ENCODE measurements at regions not wholly inside any gene's neighbourhood (a gene's known extent, or its start where the extent isn't known, plus 50 kb on each side); places are given as distances from the start of the nearest gene placed in this dataset.
"Not testable (repeated sequence)": the region's sequence is repeated elsewhere in the genome, so short reads cannot be mapped to it uniquely, and the experiment has no call there.

DNA sequence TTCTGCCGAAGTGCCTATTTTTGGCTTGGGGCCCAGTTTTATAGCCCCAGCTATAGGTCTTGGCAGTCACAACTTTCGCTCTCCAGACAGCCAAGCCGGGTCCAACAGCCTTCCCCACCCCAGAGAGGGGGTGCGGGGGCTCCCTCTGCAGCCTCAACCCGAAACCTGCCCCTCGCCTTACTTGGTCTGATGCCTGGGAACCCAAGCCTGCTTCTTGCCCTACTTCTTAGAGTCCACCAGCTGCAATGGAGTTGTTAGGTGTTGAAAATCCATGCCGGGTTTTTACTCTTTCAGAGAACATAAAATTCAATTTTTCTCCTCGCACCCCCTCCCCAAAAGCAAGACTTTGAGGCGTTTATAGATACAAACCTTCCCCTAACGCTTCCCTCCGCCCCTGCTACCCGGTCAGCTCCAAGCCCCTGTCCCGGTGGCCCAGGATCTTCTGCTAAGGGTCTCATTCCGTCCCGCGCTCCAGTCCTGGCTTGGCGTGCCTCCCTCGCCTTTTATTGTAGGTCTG lies 116.7 kb downstream of the CRLF3 start:
- 2% methylated on average over 18 of the region's 18 CpGs for WGBS (ENCODE audit: low lambda C conversion rate)
- CTCF ChIA-PET, result interaction anchor here (1.3 kb wide), 1 partner anchor 10 kb away, joined by 6 read pairs; no protein-coding TSS in a partner anchor
- H3F3A ChIP-seq (replicated peaks; ENCODE audit: insufficient read depth); H3K36me3 ChIP-seq (replicated peaks in 1 of 2; ENCODE audit: control insufficient read depth in 1 of 2, insufficient read depth in 2 of 2, low read length in 1 of 2); H3K9me2 ChIP-seq; POLR2A ChIA-PET; H3K9me3 ChIP-seq; H3K27me3 ChIP-seq (ENCODE audit: insufficient read depth): not testable (repeated sequence)
- H2AFZ ChIP-seq (ENCODE audit: low read depth), result peak overlapping the region; percentile 100
- TF ChIP-seq RAD21 (IDR thresholded peaks at IDR 0.05; ENCODE audit: low read length) (0 out of 2 replicates have a peak, but pooled peaks have one; percentile 4), NFIC (IDR thresholded peaks at IDR 0.05; ENCODE audit: borderline replicate concordance) (peak; percentile 22; the same call in 1 of the 2 replicates)
- peak overlapping the region; percentile 92 to 98 for H3K27ac ChIP-seq (ENCODE audit: low read depth in 2 of 2, low read length in 1 of 2)
- peaks cover 3 to 14% of the 10 kb centered on the region in 2 experiments; a peak in 1 of 4 replicates for H3K4me1 ChIP-seq (ENCODE audit: control insufficient read depth in 1 of 2, insufficient read depth in 2 of 2, low read depth in 1 of 2, low read length in 1 of 2)
- peak overlapping the region; percentile 68 to 97 for H3K4me3 ChIP-seq (ENCODE audit: low read depth in 2 of 2, low read length in 1 of 2)
- H3K79me2 ChIP-seq (ENCODE audit: insufficient read depth), result peaks cover 33% of the 10 kb centered on the region
- peak overlapping the region; percentile 94 for H3K4me2 ChIP-seq
- peak overlapping the region; percentile 84 for H3K9ac ChIP-seq
- peak; percentile 28 for DNase-seq
- H4K20me1 ChIP-seq (ENCODE audit: insufficient read depth), result peaks cover 27% of the 10 kb centered on the region

DNA sequence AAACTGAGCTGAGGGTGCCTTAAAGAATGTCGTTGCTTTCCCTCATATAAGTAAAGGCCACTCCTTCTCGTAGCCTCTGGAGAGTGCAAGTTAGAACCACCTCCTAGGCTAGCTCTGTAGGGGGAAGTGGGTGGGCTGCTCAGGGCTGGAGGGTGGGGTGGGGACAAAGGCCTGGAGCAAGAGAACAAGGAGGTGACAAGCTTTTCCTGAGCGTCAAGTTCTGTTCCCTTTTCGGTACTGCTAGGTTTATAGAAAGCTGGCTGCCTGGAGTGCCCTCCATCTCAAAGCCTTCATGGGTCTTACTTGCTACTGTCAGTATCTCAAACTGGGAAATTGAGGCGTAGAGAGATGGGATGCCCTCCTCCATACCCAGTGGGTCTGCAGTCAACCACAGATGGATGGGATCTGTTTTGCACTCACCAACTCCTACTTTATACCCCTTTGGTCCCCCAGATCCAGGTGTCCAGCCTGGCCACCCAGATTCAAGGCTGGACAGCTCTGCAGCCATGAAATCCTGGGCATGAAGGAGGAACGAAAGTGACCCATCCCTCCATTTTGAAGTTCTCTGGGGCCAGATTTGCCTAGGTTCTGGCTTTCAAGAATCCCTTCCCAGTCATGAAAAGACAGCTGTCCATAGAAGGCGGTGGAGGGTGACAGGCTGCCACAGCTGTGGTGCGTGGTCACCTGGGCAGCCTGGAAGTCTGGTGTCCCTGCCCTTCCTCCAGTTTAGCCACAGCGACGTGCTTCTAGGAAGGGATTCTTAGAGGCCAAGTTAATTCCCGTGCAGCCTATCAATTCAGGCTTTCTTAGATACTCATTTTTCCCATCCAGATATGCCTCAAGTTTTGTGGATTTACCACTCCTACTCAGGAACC lies 117.8 kb downstream of the CRLF3 start:
- CTCF ChIA-PET, result interaction anchor here (1.3 kb wide), 1 partner anchor 9 kb away, joined by 6 read pairs; no protein-coding TSS in a partner anchor
- 84% methylated on average over 10 of the region's 11 CpGs for WGBS (ENCODE audit: low lambda C conversion rate)
- DNase-seq, result not testable (repeated sequence)

DNA sequence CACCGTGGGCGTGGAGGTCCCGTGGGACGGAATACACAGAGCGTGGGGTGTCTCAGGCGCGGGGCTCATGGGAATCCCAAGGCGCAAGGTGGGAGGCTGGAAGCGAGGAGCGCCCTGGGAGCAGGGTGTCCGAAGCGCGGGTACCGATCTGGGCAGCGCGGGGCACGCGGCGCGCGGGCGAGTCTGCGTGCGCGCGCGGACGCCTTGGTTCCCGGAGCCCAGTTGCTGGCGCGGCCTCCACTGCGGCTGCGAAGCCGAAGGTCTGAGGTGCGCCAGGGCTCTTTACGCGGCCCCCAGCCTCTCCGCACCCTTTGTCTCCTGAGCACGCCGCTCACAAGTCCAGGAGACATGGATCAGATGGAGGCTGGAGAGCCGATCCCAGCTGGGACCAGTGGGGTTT lies 118.5 kb downstream of the CRLF3 start:
- H3K9ac ChIP-seq; POLR2A ChIA-PET; H3K9me3 ChIP-seq; DNase-seq; CTCF ChIA-PET; H3K4me2 ChIP-seq; H3K4me3 ChIP-seq (ENCODE audit: low read depth in 2 of 2, low read length in 1 of 2); H3F3A ChIP-seq (replicated peaks; ENCODE audit: insufficient read depth); H3K27ac ChIP-seq (ENCODE audit: low read depth in 2 of 2, low read length in 1 of 2); H3K27me3 ChIP-seq (ENCODE audit: insufficient read depth); H3K36me3 ChIP-seq (replicated peaks in 1 of 2; ENCODE audit: control insufficient read depth in 1 of 2, insufficient read depth in 2 of 2, low read length in 1 of 2); H4K20me1 ChIP-seq (ENCODE audit: insufficient read depth); H3K9me2 ChIP-seq; H2AFZ ChIP-seq (ENCODE audit: low read depth): not testable (repeated sequence)
- H3K79me2 ChIP-seq (ENCODE audit: insufficient read depth), result peaks cover 15% of the 10 kb centered on the region
- 66% methylated on average over 41 of the region's 41 CpGs for WGBS (ENCODE audit: low lambda C conversion rate)
- peaks cover 3 to 12% of the 10 kb centered on the region in 2 experiments; a peak in 1 of 4 replicates for H3K4me1 ChIP-seq (ENCODE audit: control insufficient read depth in 1 of 2, insufficient read depth in 2 of 2, low read depth in 1 of 2, low read length in 1 of 2)

More for the DNA sequence above, 117.8 kb downstream of the CRLF3 start:
- H3F3A ChIP-seq (replicated peaks; ENCODE audit: insufficient read depth); H3K27ac ChIP-seq (ENCODE audit: low read depth in 2 of 2, low read length in 1 of 2); H3K9me2 ChIP-seq; H3K9ac ChIP-seq; POLR2A ChIA-PET; H3K9me3 ChIP-seq; H3K27me3 ChIP-seq (ENCODE audit: insufficient read depth); H2AFZ ChIP-seq (ENCODE audit: low read depth); H3K36me3 ChIP-seq (replicated peaks in 1 of 2; ENCODE audit: control insufficient read depth in 1 of 2, insufficient read depth in 2 of 2, low read length in 1 of 2): not testable (repeated sequence)
- peaks cover 16% of the 10 kb centered on the region for H4K20me1 ChIP-seq (ENCODE audit: insufficient read depth)
- peaks cover 22% of the 10 kb centered on the region for H3K79me2 ChIP-seq (ENCODE audit: insufficient read depth)
- peaks cover 3 to 14% of the 10 kb centered on the region in 2 experiments; a peak in 1 of 4 replicates for H3K4me1 ChIP-seq (ENCODE audit: control insufficient read depth in 1 of 2, insufficient read depth in 2 of 2, low read depth in 1 of 2, low read length in 1 of 2)
- peak overlapping the region; percentile 94 for H3K4me2 ChIP-seq
- H3K4me3 ChIP-seq (ENCODE audit: low read depth in 2 of 2, low read length in 1 of 2), result peak overlapping the region; percentile 68 to 97; a peak in 2 of 4 replicates

DNA sequence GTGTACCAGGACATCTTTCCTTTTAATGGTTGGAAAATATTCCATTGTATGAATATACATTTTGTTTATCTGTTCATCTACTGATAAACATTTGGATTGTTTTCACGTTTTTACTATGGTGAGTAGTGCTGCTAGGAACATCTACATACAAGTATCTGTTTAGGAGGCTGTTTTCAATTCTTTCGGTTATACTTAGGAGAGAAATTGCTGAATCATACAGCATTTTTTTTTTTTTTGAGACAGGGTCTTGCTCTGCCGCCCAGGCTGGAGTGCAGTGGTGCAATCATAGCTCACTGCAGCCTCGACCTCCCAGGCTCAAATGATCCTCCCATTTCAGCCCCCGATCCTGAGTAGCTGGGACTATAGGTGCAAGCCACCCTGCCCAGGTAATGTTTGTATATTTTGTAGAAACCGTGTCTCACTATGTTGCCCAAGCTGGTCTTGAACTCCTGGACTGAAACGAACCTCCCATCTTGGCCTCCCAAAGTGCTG lies 122.9 kb downstream of the CRLF3 start:
- CTCF ChIA-PET, result no interaction called here
- 81% methylated on average over 7 of the region's 7 CpGs for WGBS (ENCODE audit: low lambda C conversion rate)
- no peak for TF ChIP-seq SMC3 (IDR thresholded peaks at IDR 0.05; ENCODE audit: low read depth, low read length)
- no peak for TF ChIP-seq NRF1 (IDR thresholded peaks at IDR 0.05; ENCODE audit: low read depth, low read length)
- no peak for TF ChIP-seq TCF12 (IDR thresholded peaks at IDR 0.05)
- TF ChIP-seq, protein P1, sequence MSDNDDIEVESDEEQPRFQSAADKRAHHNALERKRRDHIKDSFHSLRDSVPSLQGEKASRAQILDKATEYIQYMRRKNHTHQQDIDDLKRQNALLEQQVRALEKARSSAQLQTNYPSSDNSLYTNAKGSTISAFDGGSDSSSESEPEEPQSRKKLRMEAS (IDR thresholded peaks at IDR 0.05; ENCODE audit: low read depth), result no peak
- TF ChIP-seq RXRA (IDR thresholded peaks at IDR 0.05; ENCODE audit: borderline replicate concordance, low read depth), result no peak
- no peak for TF ChIP-seq POLR2AphosphoS5 (IDR thresholded peaks at IDR 0.05; ENCODE audit: low read depth, low read length)
- no peak for TF ChIP-seq RCOR1 (IDR thresholded peaks at IDR 0.05; ENCODE audit: low read length)
- no peak for TF ChIP-seq YY1 (IDR thresholded peaks at IDR 0.05; ENCODE audit: low read depth)
- TF ChIP-seq EP300 (IDR thresholded peaks at IDR 0.05; ENCODE audit: borderline replicate concordance in 1 of 2, low read depth in 1 of 2, low read length in 1 of 2), result no peak
- no peak for TF ChIP-seq MXI1 (IDR thresholded peaks at IDR 0.05; ENCODE audit: low read depth, low read length)
- TF ChIP-seq, protein P2, sequence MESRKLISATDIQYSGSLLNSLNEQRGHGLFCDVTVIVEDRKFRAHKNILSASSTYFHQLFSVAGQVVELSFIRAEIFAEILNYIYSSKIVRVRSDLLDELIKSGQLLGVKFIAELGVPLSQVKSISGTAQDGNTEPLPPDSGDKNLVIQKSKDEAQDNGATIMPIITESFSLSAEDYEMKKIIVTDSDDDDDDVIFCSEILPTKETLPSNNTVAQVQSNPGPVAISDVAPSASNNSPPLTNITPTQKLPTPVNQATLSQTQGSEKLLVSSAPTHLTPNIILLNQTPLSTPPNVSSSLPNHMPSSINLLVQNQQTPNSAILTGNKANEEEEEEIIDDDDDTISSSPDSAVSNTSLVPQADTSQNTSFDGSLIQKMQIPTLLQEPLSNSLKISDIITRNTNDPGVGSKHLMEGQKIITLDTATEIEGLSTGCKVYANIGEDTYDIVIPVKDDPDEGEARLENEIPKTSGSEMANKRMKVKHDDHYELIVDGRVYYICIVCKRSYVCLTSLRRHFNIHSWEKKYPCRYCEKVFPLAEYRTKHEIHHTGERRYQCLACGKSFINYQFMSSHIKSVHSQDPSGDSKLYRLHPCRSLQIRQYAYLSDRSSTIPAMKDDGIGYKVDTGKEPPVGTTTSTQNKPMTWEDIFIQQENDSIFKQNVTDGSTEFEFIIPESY (IDR thresholded peaks at IDR 0.05; ENCODE audit: borderline replicate concordance, low read depth), result no peak

More for the DNA sequence above, 122.9 kb downstream of the CRLF3 start:
- no peak for DNase-seq
- Histone ChIP-seq H3F3A (replicated peaks; ENCODE audit: insufficient read depth) (peaks cover under 1% of the 10 kb centered on the region), H4K20me1 (ENCODE audit: insufficient read depth) (no peaks in the 10 kb centered on the region), H3K9me2 (no peaks in the 10 kb centered on the region), H3K9ac (no peak overlapping the region), H3K27me3 (ENCODE audit: insufficient read depth) (no peaks in the 10 kb centered on the region), H3K4me1 (ENCODE audit: control insufficient read depth in 1 of 2, insufficient read depth in 2 of 2, low read depth in 1 of 2, low read length in 1 of 2) (no peaks in the 10 kb centered on the region), H2AFZ (ENCODE audit: low read depth) (no peak overlapping the region), H3K79me2 (ENCODE audit: insufficient read depth) (no peaks in the 10 kb centered on the region), H3K4me2 (no peak overlapping the region), H3K9me3 (no peaks in the 10 kb centered on the region), H3K4me3 (ENCODE audit: low read depth in 2 of 2, low read length in 1 of 2) (no peak overlapping the region), H3K36me3 (replicated peaks in 1 of 2; ENCODE audit: control insufficient read depth in 1 of 2, insufficient read depth in 2 of 2, low read length in 1 of 2) (no peaks in the 10 kb centered on the region), H3K27ac (ENCODE audit: low read depth in 2 of 2, low read length in 1 of 2) (no peak overlapping the region)
- POLR2A ChIA-PET, result interaction anchor here (0.7 kb wide), 1 partner anchor 362 kb away, joined by 4 read pairs; no protein-coding TSS in a partner anchor
